ENCODE measurements at regions not wholly inside any gene's neighbourhood (a gene's known extent, or its start where the extent isn't known, plus 50 kb on each side); places are given as distances from the start of the nearest gene placed in this dataset.
"Not testable (repeated sequence)": the region's sequence is repeated elsewhere in the genome, so short reads cannot be mapped to it uniquely, and the experiment has no call there.

DNA sequence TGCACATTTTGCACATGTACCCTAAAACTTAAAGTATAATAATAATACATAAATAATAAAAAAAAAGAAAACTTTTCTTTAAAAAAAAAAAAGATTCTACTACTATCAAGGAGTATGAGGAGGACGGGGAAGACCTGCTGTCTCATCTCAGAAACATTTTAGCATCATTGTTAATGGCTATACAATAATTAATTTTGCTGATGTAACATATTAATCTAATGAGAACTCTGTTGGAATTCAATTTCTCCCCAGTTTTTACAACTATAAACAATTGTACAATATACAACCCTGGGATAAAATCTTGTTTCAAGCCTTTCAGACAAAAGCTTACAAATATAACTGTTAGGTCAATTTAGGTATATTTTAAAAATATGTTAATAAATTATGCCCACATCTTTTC lies 139.0 kb upstream of the GRIN3A start:
- H3K4me1 ChIP-seq (ENCODE audit: control insufficient read depth in 2 of 2, insufficient read depth in 2 of 2, low read length in 1 of 2): no peaks in the 10 kb centered on the region
- H3K27ac ChIP-seq (ENCODE audit: low read depth in 2 of 2, low read length in 1 of 2): no peak overlapping the region
- H3K27me3 ChIP-seq (ENCODE audit: control insufficient read depth in 1 of 2, insufficient read depth in 2 of 2, low read length in 2 of 2): no peaks in the 10 kb centered on the region
- H3K36me3 ChIP-seq (ENCODE audit: control insufficient read depth in 2 of 2, insufficient read depth in 2 of 2, low read length in 1 of 2): no peaks in the 10 kb centered on the region
- WGBS, 2 donors: 44 to 71% methylated on average over 1 of the region's 1 CpG
- H3K9me3 ChIP-seq (ENCODE audit: control insufficient read depth in 2 of 2, insufficient read depth in 1 of 2, low read depth in 1 of 2, low read length in 1 of 2): no peaks in the 10 kb centered on the region
- no peak overlapping the region for H3K4me3 ChIP-seq (ENCODE audit: low read depth in 1 of 2, low read length in 2 of 2)

DNA sequence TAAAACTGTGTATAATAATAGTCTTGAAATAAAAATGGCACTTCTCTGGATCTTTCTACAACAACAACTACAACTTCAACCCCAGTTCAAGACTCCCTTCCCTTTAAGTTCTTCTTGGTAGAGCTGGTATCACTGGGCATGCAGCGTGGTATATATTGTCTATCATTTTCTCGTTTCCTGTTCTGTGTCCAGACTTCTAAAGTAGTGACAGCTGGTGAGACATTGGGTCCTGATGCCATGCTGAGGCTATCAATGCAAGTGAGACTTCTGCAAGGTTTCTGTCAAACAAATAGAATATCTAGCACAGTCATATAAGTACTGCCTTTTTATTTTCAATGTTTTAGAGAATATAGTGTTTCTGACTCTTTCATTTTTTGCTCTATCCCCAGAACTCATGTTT lies 123.0 kb upstream of the GRIN3A start:
- Histone ChIP-seq H3K4me3 (ENCODE audit: low read depth in 1 of 2, low read length in 2 of 2) (no peak overlapping the region), H3K4me1 (ENCODE audit: control insufficient read depth in 2 of 2, insufficient read depth in 2 of 2, low read length in 1 of 2) (no peaks in the 10 kb centered on the region), H3K9me3 (ENCODE audit: control insufficient read depth in 2 of 2, insufficient read depth in 1 of 2, low read depth in 1 of 2, low read length in 1 of 2) (peaks cover 0 to 3% of the 10 kb centered on the region in 2 donors), H3K27me3 (ENCODE audit: control insufficient read depth in 1 of 2, insufficient read depth in 2 of 2, low read length in 2 of 2) (no peaks in the 10 kb centered on the region), H3K36me3 (ENCODE audit: control insufficient read depth in 2 of 2, insufficient read depth in 2 of 2, low read length in 1 of 2) (no peaks in the 10 kb centered on the region), H3K27ac (ENCODE audit: low read depth in 2 of 2, low read length in 1 of 2) (no peak overlapping the region)
- WGBS, 2 donors: 72 to 74% methylated on average over 2 of the region's 2 CpGs

DNA sequence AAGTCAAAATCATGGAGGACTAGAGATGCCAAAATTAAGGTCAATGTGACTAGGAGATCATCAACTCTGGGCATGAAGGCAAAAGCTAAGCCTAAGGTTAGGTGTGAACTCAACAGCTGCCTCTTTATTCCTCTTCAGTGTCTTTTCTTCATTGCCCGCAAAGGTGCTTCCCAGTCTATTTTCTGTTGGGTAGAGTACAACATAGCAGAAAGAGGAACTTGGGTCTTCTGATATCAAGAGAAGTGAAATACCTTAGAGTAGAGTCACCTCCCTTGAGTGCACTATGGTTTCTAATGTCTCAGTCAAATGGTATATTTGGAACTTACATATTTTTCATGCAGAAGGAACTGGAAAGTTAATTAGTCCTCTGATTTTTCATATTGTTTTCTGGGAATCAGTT lies 122.5 kb upstream of the GRIN3A start:
- 91% methylated on average over 1 of the region's 1 CpG for WGBS, 2 donors
- Histone ChIP-seq H3K27ac (ENCODE audit: low read depth in 2 of 2, low read length in 1 of 2) (no peak overlapping the region), H3K4me3 (ENCODE audit: low read depth in 1 of 2, low read length in 2 of 2) (no peak overlapping the region), H3K36me3 (ENCODE audit: control insufficient read depth in 2 of 2, insufficient read depth in 2 of 2, low read length in 1 of 2) (no peaks in the 10 kb centered on the region), H3K4me1 (ENCODE audit: control insufficient read depth in 2 of 2, insufficient read depth in 2 of 2, low read length in 1 of 2) (no peaks in the 10 kb centered on the region), H3K27me3 (ENCODE audit: control insufficient read depth in 1 of 2, insufficient read depth in 2 of 2, low read length in 2 of 2) (no peaks in the 10 kb centered on the region), H3K9me3 (ENCODE audit: control insufficient read depth in 2 of 2, insufficient read depth in 1 of 2, low read depth in 1 of 2, low read length in 1 of 2) (peaks cover 0 to 3% of the 10 kb centered on the region in 2 donors)

DNA sequence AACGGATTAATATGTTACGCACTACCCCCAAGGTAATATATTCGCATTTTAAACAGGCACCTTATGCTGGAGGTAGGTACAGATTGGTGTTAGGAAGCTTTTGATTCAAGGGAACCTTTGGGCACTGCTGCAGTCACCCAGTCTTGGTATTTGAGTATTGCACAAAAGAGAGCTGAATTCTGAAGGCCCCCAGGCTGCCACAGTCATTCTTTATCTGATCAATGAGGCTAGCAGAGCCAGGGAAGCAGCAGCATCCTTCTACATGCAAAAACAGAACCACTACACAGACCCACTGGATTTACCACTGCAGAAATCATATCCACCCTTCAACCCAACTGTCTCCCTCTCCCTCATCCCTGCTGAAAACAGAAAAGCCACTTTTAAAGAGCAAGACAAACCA lies 121.2 kb upstream of the GRIN3A start:
- WGBS, 2 donors: 70 to 77% methylated on average over 3 of the region's 3 CpGs

DNA sequence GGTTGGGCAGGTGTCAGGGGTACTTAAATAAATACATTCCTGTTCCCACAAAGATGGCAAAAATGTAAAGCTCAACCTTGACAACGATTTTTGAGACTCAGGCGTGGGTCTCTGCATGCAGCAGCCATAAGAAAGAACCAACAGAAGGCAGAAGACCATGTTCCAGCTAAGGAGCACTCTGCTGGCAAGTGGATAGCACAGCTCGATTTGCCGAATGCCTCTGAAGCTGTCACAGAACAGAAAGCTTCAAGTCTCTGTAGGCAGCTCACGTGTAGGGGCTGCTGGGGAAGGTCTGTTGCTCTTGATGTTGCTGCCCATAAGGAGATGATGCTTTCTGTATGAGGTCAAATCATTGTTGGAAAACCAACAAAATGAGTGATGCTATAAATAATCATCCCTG lies 119.6 kb upstream of the GRIN3A start:
- WGBS, 2 donors: 57 to 59% methylated on average over 5 of the region's 5 CpGs
- H3K9me3 ChIP-seq (ENCODE audit: control insufficient read depth in 2 of 2, insufficient read depth in 1 of 2, low read depth in 1 of 2, low read length in 1 of 2): no peaks in the 10 kb centered on the region

More for the DNA sequence above, 121.2 kb upstream of the GRIN3A start:
- H3K4me3 ChIP-seq (ENCODE audit: low read depth in 1 of 2, low read length in 2 of 2): no peak overlapping the region
- no peaks in the 10 kb centered on the region for H3K36me3 ChIP-seq (ENCODE audit: control insufficient read depth in 2 of 2, insufficient read depth in 2 of 2, low read length in 1 of 2)
- H3K27me3 ChIP-seq (ENCODE audit: control insufficient read depth in 1 of 2, insufficient read depth in 2 of 2, low read length in 2 of 2): no peaks in the 10 kb centered on the region
- H3K4me1 ChIP-seq (ENCODE audit: control insufficient read depth in 2 of 2, insufficient read depth in 2 of 2, low read length in 1 of 2): no peaks in the 10 kb centered on the region
- no peak overlapping the region for H3K27ac ChIP-seq (ENCODE audit: low read depth in 2 of 2, low read length in 1 of 2)
- H3K9me3 ChIP-seq (ENCODE audit: control insufficient read depth in 2 of 2, insufficient read depth in 1 of 2, low read depth in 1 of 2, low read length in 1 of 2): peaks cover 0 to 3% of the 10 kb centered on the region in 2 donors

DNA sequence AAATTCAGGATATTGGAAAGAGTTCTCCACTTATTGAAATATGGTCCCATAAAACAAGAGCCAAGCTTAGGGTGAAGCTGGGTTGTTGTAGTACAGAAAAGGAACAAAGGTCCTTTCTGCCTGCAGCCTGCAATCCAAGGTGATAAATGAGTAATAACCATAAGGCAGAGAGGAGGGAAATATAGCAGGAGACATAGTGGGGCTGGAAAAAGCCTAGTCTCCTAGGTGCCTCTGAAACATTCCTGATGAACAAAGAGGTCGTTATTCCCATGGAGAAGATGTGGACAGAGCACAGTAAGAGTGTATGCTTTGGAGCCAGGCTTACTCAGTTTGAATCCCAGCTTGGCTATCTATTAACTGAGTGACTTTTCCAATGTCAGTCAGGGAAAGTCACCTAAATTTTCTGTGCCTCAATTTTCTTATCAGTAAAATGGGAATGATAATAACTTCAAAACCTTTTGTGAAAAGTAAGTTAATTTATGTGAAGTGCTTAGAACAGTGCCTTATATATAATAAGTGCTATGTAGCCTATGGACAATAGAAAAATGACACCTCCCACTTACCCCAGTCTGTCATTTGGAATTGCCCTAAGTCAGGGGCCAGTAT lies 110.8 kb upstream of the GRIN3A start:
- Histone ChIP-seq H3K27me3 (ENCODE audit: control insufficient read depth in 1 of 2, insufficient read depth in 2 of 2, low read length in 2 of 2) (no peaks in the 10 kb centered on the region), H3K36me3 (ENCODE audit: control insufficient read depth in 2 of 2, insufficient read depth in 2 of 2, low read length in 1 of 2) (no peaks in the 10 kb centered on the region), H3K27ac (ENCODE audit: low read depth in 2 of 2, low read length in 1 of 2) (no peak overlapping the region), H3K9me3 (ENCODE audit: control insufficient read depth in 2 of 2, insufficient read depth in 1 of 2, low read depth in 1 of 2, low read length in 1 of 2) (no peaks in the 10 kb centered on the region), H3K4me3 (ENCODE audit: low read depth in 1 of 2, low read length in 2 of 2) (no peak overlapping the region), H3K4me1 (ENCODE audit: control insufficient read depth in 2 of 2, insufficient read depth in 2 of 2, low read length in 1 of 2) (no peaks in the 10 kb centered on the region)
- WGBS, 2 donors: 18 to 33% methylated on average over 1 of the region's 1 CpG

More for the DNA sequence above, 119.6 kb upstream of the GRIN3A start:
- H3K27me3 ChIP-seq (ENCODE audit: control insufficient read depth in 1 of 2, insufficient read depth in 2 of 2, low read length in 2 of 2): no peaks in the 10 kb centered on the region
- no peak overlapping the region for H3K27ac ChIP-seq (ENCODE audit: low read depth in 2 of 2, low read length in 1 of 2)
- H3K4me3 ChIP-seq (ENCODE audit: low read depth in 1 of 2, low read length in 2 of 2): no peak overlapping the region
- no peaks in the 10 kb centered on the region for H3K36me3 ChIP-seq (ENCODE audit: control insufficient read depth in 2 of 2, insufficient read depth in 2 of 2, low read length in 1 of 2)
- no peaks in the 10 kb centered on the region for H3K4me1 ChIP-seq (ENCODE audit: control insufficient read depth in 2 of 2, insufficient read depth in 2 of 2, low read length in 1 of 2)

DNA sequence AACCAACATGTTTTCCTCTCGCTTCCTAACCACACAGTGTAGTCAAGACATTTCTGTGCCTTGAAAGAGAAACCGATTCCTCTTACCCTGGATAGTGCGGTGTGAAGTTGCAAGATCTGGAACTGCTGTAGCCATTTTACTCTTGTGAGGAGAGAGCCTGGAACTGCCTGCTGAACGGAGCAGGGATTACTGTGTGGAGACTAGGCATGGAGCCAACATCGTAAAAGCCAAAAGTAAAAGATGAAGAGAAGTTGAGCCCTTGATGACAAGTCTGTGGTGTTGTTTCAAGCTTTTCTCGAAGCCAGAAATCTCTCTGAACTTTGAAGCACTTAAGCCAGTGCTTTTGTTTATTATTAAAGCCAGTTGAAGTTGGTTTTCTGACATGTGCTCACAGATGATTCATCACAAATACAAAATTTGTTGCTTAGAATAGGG lies 110.1 kb upstream of the GRIN3A start:
- H3K36me3 ChIP-seq (ENCODE audit: control insufficient read depth in 2 of 2, insufficient read depth in 2 of 2, low read length in 1 of 2): no peaks in the 10 kb centered on the region
- H3K9me3 ChIP-seq (ENCODE audit: control insufficient read depth in 2 of 2, insufficient read depth in 1 of 2, low read depth in 1 of 2, low read length in 1 of 2): no peaks in the 10 kb centered on the region
- H3K4me3 ChIP-seq (ENCODE audit: low read depth in 1 of 2, low read length in 2 of 2): no peak overlapping the region
- no peaks in the 10 kb centered on the region for H3K4me1 ChIP-seq (ENCODE audit: control insufficient read depth in 2 of 2, insufficient read depth in 2 of 2, low read length in 1 of 2)
- WGBS, 2 donors: 42 to 46% methylated on average over 6 of the region's 6 CpGs
- H3K27me3 ChIP-seq (ENCODE audit: control insufficient read depth in 1 of 2, insufficient read depth in 2 of 2, low read length in 2 of 2): no peaks in the 10 kb centered on the region
- H3K27ac ChIP-seq (ENCODE audit: low read depth in 2 of 2, low read length in 1 of 2): no peak overlapping the region

DNA sequence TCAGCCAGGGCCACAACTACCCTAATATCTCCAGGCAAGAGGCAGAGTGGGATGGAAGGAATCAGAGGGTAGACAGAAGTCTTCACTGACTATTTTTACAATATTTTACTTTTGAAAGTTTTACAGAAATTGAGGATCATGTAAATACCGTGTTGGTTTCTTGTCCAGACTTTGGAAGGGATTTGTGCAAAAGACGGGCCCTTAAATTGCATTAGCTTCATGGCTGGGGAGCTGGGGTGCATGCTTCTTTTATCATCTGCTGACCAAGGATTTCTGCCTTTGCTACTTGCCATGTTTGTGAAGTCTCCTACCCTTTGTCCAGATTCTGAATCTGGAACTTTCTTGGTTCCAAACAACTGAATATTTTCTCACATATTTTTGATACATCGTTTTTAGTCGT lies 107.7 kb upstream of the GRIN3A start:
- Histone ChIP-seq H3K4me3 (ENCODE audit: low read depth in 1 of 2, low read length in 2 of 2) (no peak overlapping the region), H3K9me3 (ENCODE audit: control insufficient read depth in 2 of 2, insufficient read depth in 1 of 2, low read depth in 1 of 2, low read length in 1 of 2) (no peaks in the 10 kb centered on the region), H3K27me3 (ENCODE audit: control insufficient read depth in 1 of 2, insufficient read depth in 2 of 2, low read length in 2 of 2) (no peaks in the 10 kb centered on the region), H3K4me1 (ENCODE audit: control insufficient read depth in 2 of 2, insufficient read depth in 2 of 2, low read length in 1 of 2) (no peaks in the 10 kb centered on the region), H3K36me3 (ENCODE audit: control insufficient read depth in 2 of 2, insufficient read depth in 2 of 2, low read length in 1 of 2) (no peaks in the 10 kb centered on the region), H3K27ac (ENCODE audit: low read depth in 2 of 2, low read length in 1 of 2) (no peak overlapping the region)
- 67 to 72% methylated on average over 4 of the region's 4 CpGs for WGBS, 2 donors

DNA sequence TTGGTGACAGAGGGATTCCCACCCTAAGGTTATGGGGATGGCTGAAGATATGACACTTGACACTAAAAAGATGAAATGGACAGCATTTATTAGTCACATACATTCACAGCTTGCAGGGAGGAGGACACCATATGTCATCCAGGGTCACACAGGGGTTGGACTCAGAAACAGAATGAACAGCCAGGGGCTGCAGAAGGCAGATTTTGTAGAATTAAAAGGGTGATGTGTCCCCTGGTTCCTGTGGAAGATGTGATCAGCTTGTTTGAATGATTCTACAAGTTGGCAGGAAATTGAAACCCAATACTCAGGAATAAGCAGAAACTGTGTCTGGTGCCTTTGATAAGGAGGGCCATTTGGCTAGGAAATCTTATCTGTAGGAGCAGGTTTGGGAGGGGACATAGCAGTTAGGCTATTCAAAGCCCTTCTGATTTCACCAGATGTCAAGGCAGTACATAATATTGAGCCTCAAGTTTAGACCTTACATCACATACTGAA lies 102.3 kb upstream of the GRIN3A start:
- Histone ChIP-seq H3K4me3 (ENCODE audit: low read depth in 1 of 2, low read length in 2 of 2) (no peak overlapping the region), H3K27ac (ENCODE audit: low read depth in 2 of 2, low read length in 1 of 2) (no peak overlapping the region), H3K27me3 (ENCODE audit: control insufficient read depth in 1 of 2, insufficient read depth in 2 of 2, low read length in 2 of 2) (no peaks in the 10 kb centered on the region), H3K9me3 (ENCODE audit: control insufficient read depth in 2 of 2, insufficient read depth in 1 of 2, low read depth in 1 of 2, low read length in 1 of 2) (peaks cover 0 to 1% of the 10 kb centered on the region in 2 donors), H3K4me1 (ENCODE audit: control insufficient read depth in 2 of 2, insufficient read depth in 2 of 2, low read length in 1 of 2) (no peaks in the 10 kb centered on the region), H3K36me3 (ENCODE audit: control insufficient read depth in 2 of 2, insufficient read depth in 2 of 2, low read length in 1 of 2) (no peaks in the 10 kb centered on the region)

DNA sequence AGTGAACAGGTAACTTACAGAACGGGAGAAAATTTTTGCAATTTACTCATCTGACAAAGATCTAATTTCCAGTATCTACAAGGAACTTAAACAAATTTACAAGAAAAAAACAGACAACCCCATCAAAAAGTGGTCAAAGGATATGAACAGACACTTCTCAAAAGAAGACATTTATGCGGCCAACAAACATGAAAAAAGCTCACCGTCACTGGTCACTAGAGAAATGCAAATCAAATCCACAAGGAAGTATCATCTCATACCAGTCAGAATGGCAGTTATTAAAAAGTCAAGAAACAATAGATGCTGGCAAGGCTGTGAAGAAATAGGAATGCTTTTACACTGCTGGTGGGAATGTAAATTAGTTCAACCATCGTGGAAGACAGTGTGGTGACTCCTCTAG lies 100.5 kb upstream of the GRIN3A start:
- not testable (repeated sequence) for H3K27ac ChIP-seq (ENCODE audit: low read depth in 2 of 2, low read length in 1 of 2); H3K9me3 ChIP-seq (ENCODE audit: control insufficient read depth in 2 of 2, insufficient read depth in 1 of 2, low read depth in 1 of 2, low read length in 1 of 2); H3K27me3 ChIP-seq (ENCODE audit: control insufficient read depth in 1 of 2, insufficient read depth in 2 of 2, low read length in 2 of 2); H3K4me3 ChIP-seq (ENCODE audit: low read depth in 1 of 2, low read length in 2 of 2); H3K36me3 ChIP-seq (ENCODE audit: control insufficient read depth in 2 of 2, insufficient read depth in 2 of 2, low read length in 1 of 2); H3K4me1 ChIP-seq (ENCODE audit: control insufficient read depth in 2 of 2, insufficient read depth in 2 of 2, low read length in 1 of 2)
- WGBS, 2 donors: 83 to 87% methylated on average over 4 of the region's 4 CpGs
